ENCODE measurements at regions not wholly inside any gene's neighbourhood (a gene's known extent, or its start where the extent isn't known, plus 50 kb on each side); places are given as distances from the start of the nearest gene placed in this dataset.

DNA sequence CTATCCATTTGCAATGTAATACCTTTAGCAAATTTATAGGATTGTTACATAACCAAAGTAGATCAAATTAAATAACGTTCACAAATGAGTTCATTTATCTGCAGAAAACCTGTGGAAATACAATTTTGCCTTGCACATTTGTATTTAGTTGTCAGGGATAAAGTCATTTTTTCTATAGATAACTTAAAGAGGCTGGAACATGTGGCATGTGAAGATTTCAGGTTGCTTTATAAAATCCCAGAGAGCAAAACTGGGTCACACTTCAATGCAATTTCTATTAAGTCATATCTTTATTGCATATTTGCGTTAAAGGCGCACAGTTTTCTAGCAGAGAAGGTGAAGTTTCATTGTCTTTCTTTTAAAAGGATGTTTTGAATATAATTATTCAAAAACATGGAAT, 342.4 kb downstream of the USP25 start:
- DNase-seq (ENCODE audit: low spot score), result no peak

DNA sequence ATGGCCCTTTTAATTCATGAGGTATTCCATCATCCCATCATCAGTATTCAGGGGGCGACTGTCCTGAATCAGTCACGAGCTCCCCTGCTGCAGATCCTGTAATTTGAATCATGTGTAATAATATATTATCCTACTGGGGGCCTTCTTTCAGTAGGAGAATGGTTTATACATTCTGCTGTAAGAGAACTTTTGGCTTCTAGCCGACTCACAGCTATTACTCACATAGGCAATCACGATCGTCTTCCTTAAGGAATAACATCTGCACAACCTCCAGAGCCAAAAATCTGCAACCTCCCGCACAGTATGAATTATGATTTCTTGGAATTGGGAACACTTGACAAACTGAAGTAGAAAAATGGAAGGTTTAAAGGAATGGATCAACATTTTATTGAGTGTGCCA, 343.0 kb downstream of the USP25 start:
- peak; percentile 32 for DNase-seq (ENCODE audit: low spot score)

DNA sequence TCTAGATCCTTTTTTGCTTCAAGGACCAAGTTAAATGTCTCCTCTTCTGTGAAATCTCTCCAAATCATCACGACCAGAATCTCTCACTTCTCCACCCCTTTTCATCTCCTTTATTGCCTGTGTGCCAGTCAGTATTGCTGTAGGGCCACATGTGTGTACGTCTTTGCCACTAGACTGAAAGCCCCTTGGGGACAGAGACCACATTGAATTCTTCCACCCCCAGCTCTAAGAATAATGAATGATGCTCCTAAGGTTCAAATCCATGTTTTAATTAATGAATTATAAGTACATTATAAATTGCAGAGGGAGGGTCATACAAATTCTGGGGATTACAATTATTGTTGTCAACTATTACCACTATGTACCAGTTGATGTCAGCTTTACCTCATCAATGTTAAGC, 343.8 kb downstream of the USP25 start:
- no peak for DNase-seq (ENCODE audit: low spot score)

DNA sequence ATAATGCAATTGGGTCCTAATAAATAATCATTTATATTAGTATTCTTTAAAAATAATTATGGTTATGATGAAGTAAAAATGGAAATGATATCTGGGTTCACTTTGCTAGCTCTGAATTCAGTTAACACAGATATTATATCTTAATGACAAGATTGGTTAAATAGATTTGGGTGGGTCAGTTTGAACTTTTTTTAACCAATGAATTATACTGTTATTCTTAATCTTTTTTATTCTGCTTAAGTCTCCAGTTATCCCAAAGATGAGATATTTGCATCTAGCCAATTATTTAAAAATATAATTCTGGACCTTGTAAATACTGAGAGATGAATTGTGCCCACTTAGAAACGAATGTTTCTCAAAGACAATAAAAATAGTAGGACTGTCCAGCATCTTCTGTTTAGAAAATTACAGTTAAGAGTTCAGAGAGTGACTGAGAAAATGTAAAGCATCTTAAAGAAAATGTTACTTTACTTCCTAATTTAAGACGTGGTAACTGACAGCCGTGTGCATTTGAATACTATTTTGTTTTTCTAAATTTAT, 345.2 kb downstream of the USP25 start:
- DNase-seq (ENCODE audit: low spot score), result no peak

DNA sequence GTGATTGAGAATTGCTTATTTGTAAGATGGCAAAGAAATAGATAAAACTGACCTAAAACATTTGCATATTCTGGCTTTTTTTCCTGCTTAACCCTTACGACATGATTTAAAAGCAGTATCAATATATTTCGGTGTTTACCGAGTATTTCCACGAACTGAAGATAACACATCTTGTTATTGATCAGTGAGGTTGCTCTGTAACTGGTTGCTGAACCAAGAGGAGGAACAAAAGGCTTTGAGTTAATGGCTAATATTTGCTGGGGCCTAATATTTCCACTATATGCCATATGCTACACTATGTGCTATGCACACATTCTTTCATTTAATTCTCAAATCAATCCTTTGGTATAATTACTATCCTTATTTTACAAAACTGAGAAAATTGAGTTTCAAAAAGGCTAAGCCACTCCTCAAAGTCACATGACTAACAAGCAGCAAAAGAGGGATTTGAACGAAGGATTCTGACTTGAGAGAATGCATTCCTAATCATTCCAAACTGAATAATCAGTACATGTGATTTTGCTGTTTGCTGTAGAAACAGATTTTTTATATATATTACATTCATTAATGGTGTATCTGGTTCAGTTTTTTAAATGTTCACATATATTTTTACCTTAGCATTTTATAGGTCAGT, 346.0 kb downstream of the USP25 start:
- DNase-seq (ENCODE audit: low spot score), result no peak

DNA sequence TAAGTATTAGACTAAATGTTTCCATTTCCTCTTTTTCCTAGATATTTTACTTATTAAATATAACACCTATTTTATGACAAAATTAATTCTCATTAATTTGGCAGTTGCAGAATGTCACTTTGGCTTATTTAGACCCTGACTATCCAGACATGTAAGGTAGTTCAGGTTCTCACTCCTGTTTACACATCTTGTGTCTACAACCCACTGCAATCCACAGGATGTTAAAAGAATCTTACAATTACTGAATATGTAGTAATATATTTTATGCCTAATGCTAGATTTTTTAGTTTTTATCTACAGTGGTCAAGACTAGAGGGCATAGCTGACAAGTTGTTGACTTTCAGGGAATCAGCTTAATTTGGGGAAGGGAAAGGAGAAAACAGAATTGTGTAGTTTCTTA, 346.7 kb downstream of the USP25 start:
- no peak for DNase-seq (ENCODE audit: low spot score)

DNA sequence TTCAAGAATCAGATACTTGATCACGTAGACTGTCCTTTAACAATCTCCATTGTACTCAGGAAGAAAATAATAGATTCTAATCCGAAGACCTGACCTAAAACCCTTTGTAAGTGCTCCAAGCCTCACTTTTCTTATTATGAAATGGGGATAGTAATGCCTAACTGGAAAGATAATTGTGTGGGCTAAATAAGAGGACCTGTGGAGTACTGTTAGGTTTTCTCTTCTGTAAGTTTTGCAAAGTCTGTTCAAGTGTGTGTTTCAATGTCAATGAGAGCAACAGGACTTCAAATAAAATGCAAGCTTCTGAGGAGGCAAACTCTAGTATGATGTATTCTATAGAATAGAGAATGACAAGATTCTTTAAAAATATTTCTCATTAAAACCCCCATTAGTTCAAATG, 348.6 kb downstream of the USP25 start:
- no peak for DNase-seq (ENCODE audit: low spot score)

DNA sequence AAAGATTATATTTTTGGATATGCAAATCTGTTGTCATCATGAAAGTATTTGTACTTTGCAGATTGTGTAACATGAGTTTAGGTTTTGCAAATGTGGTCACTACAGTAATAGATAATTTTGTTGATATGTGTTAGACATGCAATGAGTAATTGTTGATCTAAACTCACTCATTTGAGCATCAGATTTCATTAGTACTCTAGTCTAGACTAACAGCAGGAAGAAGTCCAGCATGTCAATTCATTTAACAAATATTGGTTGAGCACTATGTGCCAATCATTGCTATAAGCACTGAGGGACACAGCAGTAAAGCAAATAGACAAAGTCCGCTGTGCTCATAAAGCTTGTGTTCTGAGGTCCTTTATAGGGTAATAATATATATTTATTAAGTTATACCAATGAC, 350.0 kb downstream of the USP25 start:
- no peak for DNase-seq (ENCODE audit: low spot score)

DNA sequence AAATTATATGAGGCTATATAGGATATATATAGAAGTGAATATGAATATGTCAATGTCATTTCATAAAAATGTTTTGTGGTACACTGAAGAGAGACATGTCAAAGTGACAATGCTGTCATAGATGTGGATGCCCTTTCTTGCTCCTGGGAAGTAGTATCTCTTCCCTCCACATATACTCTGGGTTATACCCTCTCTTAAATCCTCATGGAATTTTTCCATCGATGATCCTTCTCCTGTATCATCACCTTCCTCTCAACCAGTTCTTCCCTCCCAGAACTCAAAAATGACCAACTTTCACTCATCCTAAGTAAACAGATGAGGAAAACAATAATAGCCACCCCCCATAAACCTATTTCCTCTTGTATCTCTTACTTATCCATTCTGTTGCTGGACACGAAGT, 351.5 kb downstream of the USP25 start:
- DNase-seq (ENCODE audit: low spot score), result no peak

DNA sequence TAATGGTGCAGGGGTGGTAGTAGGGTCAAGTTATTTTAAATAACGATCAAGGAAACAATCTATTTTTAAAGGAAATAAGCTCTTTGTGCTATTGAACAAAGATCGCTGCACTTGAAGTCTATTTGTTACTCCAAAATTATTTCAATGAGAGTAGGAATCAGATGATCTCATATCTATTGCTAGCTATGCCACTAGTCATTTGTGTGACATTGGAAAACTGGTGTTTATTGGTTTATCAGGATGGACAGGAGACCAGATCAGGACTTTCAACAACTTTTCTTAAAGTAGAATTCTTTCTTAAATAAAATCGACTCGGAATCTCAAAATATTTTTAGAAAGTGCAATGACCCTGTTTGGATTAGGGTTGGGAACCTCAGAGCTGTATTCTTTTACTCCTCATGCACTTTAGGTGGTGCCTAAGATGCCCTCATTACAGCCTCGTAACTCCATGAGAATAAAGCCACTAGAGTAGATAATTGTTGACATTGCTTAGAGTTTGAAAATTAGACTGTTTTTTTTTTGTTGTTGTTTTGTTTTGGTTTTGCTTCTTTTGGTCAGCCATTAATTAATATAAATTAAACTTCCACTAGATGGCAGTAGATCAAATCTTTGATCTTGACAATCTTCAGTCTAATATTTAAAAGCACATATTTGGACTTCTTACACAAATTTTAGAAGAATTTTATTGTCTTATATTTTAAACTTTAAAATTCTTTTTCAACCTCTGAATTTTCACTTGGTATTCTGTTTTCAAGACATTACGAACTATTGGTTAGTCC, 352.4 kb downstream of the USP25 start:
- DNase-seq (ENCODE audit: low spot score), result peak; percentile 23

DNA sequence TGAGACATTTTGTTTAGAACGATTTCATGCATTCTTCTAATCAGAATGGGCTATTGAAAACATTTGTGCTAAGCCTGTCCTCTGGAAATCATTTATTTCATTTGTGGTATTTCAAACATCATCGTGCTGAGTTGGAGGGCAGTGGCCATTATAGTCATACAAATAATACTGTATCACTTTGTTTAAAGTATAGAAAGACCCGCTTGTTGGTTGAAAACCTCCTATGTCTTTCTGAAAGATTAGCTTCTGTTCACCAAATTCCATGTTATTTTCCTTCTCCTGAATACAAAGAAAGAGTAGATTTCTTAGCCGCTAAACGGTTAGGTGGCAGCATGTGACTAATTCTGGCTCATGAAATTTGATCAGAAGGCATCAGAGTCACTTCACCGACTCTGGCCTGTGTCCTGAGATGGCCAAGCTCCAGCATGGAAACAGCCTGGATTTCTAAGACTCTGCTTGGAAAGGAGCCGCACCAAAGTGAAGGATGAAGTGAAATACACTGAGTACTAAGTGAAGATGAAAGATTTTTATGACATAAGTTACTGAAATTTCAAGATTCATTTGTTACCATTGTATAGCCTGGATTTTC, 355.1 kb downstream of the USP25 start:
- DNase-seq (ENCODE audit: low spot score), result no peak

DNA sequence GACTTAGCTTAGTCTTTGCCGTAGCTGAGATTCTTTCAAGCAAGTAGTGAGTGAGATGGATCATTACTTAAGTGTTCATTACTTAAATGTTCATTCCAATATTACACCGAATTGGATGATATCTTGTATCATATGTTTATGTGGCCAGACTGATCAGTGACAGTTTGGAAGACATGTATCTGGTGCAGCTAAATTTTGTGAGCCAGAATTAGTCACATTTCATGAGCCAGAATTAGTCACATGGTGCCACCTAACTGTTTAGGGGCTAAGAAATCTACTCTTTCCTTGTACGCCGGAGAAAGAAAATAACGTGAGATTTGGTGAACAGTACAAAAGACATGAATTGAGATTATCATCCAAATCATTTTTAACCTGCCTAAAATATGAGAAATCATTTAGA, 355.6 kb downstream of the USP25 start:
- no peak for DNase-seq (ENCODE audit: low spot score)

DNA sequence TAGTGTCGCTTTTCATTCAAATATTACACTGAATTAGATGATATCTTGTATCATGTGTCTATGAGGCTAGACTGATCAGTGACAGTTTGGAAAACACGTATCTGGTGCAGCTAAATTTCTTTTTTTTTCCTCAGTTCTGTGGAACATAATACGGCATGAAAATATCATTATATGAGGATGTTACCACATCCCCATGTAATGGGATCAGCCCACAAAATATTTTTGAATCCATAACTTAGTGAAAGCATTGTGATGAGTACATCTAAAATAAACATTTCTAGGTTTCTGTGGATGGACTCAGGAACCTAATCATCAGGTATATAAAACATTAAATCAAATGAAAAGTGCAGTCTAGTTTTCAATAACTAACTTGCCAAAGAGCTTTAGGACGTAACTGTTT, 356.3 kb downstream of the USP25 start:
- DNase-seq (ENCODE audit: low spot score), result no peak

DNA sequence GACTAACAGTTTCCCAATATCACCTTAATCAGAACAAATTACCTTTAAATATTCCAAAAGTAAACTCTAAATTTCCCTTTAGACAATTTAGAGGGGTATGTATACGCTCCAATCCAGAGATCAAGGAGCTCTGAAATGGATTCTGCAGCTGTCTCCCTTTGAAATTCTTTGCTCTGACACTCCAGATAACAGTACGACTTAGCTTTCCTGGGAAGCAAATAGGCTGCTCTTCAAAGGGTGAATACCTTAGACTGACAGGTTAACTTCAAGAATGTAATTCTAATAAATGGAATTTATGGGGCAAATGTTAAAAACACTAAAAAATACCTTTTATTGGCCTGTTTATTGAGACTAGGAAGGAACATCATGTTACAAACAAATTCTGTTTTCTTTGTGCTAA, 357.2 kb downstream of the USP25 start:
- no peak for DNase-seq (ENCODE audit: low spot score)

DNA sequence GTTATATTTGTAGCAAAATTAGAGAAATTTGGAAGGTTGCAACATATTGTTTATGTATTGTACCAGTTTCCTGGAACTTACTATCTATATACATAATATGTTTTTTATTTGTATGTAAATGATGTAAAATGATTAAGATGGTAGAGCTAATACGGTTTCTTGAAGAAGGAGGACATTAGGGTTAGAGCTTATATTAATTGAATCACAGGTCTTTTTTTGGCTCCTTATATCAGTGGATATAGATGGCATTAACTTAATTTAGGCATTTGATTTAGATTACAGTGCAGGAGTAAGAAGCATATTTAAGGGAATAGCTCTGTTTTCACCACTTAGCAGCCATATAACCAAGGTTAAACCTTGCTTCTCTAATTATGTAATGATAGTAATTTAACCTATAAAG, 357.7 kb downstream of the USP25 start:
- DNase-seq (ENCODE audit: low spot score), result no peak

DNA sequence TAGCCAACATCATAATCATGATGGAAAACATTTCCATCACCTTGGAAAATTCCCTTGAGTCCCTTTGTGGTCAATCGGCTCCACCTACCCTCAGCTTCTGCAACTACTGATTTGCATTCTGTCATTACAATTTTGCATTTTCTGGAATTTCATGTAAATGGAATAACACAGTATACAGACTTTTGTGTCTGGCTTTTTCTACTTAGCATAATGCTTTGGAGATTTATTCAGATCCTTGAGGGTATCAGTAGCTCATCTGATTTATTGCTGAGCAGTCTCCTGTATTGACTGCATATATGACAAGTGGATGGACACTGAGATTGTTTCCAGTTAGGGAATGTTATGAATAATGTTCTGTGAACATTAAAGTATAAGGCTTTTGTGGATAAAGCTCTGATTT, 358.3 kb downstream of the USP25 start:
- DNase-seq (ENCODE audit: low spot score), result no peak

DNA sequence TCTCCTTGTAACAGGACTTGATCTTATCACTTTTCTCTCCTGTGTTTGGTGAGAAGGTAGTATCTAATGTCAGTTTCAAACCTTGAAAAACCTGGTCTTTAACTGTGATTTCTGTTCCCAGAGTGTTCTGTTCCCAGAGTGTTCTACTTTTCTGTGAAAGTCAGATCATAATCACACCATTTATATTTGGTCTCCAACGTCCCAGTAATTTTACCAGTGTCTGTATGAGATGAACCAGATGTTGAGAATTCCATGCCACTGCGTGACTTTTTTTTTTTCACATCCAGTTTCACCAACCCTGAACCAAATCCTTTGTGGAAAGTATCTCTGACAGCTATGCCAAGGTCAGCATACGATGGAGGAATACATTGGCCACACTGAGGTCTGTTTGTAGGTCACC, 365.2 kb downstream of the USP25 start:
- DNase-seq (ENCODE audit: low spot score), result no peak

DNA sequence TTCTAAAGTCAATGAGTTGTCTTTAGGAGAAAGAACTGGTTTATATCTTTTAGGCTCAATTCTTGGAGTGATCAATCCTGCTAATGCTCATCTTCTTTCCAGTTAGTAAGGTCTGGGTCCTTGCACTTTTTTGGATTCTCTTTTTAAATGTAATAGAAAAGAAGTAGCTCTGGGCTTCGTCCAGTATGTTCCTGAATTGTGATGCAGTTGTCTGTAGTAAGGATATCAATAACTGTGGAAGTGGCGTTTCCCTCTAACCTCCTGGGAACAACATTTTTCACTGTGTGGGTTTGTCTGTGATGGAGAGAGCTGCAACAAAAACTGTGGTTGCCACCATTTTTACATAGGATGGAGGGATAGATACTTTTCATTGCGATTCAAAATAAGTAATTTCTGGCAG, 367.2 kb downstream of the USP25 start:
- DNase-seq (ENCODE audit: low spot score), result no peak

DNA sequence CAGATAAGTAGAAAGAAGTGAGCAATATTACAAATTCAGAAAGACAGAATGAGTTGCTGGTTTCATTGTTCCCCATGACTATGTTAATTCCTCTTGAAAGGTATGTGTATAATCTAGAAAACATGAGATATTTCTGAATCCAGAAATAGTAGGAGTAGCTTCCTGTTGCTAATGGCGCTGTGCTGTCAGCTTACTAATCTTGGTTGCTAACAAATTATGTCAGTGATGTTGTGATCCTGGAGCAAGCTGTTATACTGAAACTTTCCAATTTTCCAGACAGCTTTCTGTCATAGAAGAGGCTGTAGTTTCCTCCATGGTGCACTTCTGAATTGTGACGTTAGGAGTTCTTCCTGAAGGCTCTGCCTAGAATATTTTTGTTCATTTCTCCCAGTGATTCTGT, 372.3 kb downstream of the USP25 start:
- no peak for DNase-seq (ENCODE audit: low spot score)

DNA sequence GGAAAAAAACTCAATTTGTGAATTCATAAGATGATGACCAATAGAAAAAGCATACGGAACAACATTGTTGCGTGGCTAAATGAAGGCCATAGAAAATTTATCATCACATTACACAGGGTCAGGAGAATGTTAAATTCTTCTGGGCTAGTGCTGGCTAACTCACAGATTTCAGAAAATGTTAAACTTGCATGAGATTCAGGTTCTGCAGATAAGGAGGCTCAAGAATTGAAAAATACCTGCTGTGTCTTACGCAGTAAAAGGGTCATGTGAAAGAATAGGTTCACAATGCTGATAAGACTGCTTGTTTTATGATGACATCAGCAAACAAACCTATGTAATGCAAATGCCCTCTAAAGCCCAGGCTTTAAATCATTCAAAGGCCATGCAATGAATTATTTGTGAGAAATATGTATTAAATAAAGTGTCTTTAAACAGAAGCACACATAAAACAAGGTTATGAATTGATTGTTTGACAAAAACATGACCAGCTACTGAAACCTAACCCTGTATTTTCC, 378.8 kb downstream of the USP25 start:
- DNase-seq (ENCODE audit: low spot score), result no peak

DNA sequence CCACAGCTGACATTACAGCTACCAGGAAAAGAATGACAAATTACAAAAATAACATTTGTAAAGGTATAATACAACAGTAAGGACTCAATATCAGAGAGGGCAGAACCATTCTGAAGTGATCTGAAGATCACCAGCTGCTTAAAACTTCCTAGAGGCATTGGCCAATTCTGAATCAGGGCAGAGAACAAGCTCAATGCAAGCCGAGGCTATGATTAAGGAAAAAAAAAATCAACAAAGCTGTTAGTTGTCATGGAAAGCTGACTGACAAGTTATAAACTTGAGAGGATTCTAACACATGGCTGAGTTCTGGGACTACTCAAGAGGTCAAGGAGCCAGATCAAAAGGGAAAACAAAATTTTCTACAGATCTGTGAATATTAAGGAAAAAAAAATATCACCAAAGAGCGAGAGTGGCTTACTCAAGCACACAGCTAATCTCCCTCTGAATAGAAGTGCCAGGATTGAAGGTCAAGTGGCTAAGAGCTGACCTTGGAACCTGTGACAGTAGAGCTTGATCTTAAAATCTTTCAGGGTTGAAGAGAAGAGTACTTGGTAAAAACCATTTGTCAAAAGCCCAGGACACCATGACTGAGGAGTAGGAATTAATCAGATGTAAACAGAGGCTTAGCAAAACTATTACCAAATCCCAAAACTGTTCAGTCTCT, 383.4 kb downstream of the USP25 start:
- DNase-seq (ENCODE audit: low spot score), result no peak

DNA sequence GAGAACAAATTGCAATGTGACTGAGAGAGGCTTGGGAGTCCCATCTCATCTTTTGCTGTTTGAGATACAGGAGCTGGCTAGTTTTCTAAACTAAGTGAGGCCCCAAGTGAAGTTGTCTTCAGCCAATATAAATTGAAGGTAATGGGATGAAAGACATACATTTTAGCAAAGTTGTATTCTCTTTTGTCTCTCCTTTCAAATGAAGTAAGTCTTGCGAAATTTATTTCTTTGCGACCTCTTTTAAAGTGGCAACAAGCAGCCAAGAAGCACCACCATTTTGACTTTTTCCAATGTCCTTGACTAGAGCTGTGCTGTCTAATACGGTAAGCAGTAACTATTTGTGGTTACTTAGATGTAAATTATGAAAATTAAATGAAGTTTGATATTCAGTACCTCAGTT, 385.7 kb downstream of the USP25 start:
- no peak for DNase-seq (ENCODE audit: low spot score)
